ENCODE measurements at regions not wholly inside any gene's neighbourhood (a gene's known extent, or its start where the extent isn't known, plus 50 kb on each side); places are given as distances from the start of the nearest gene placed in this dataset.

- no peaks in the 10 kb centered on the region for H3K27me3 ChIP-seq (ENCODE audit: control insufficient read depth in 1 of 2, insufficient read depth in 2 of 2, low read length in 2 of 2)
- H3K4me3 ChIP-seq (ENCODE audit: low read length): no peak overlapping the region
- no peak overlapping the region for H3K27ac Mint-ChIP-seq
- no peaks in the 10 kb centered on the region for H3K36me3 Mint-ChIP-seq (ENCODE audit: low read depth)
- H3K27me3 Mint-ChIP-seq: no peaks in the 10 kb centered on the region
- intact Hi-C loops (cut with DNase I, micrococcal nuclease): no loop called here
- ChIA-PET CTCF (no interaction called here), POLR2A (no interaction called here)
- DNase-seq (no peak), ATAC-seq (ENCODE audit: poor library complexity) (no peak)
- no peaks in the 10 kb centered on the region for H3K9me3 Mint-ChIP-seq
- no peak for TF ChIP-seq CTCF (IDR thresholded peaks at IDR 0.05)
- H3K4me1 Mint-ChIP-seq (ENCODE audit: low read depth): peaks cover 6% of the 10 kb centered on the region
- H3K36me3 ChIP-seq (ENCODE audit: insufficient read depth, low read length): no peaks in the 10 kb centered on the region
- no peak overlapping the region for H3K27ac ChIP-seq (ENCODE audit: low read depth in 1 of 2, low read length in 2 of 2)
- no peak overlapping the region for H3K4me3 Mint-ChIP-seq
- H3K4me1 ChIP-seq (ENCODE audit: insufficient read depth, low read length): peaks cover 11% of the 10 kb centered on the region
- H3K9me3 ChIP-seq (ENCODE audit: control insufficient read depth in 1 of 2, insufficient read depth in 1 of 2, low read length in 2 of 2): peaks cover 0 to 5% of the 10 kb centered on the region in 2 experiments
Measured at GRCh38 chr2:241947004-241947350, 77.4 kb downstream of the RTP5 start.

- ATAC-seq (ENCODE audit: poor library complexity) (no peak), DNase-seq (no peak)
- ChIA-PET CTCF (no interaction called here), POLR2A (no interaction called here)
- Mint-ChIP-seq H3K9me3 (no peaks in the 10 kb centered on the region), H3K4me3 (no peak overlapping the region), H3K36me3 (ENCODE audit: low read depth) (no peaks in the 10 kb centered on the region), H3K27me3 (no peaks in the 10 kb centered on the region), H3K27ac (no peak overlapping the region), H3K4me1 (ENCODE audit: low read depth) (peaks cover 6% of the 10 kb centered on the region)
- Histone ChIP-seq H3K4me1 (ENCODE audit: insufficient read depth, low read length) (peaks cover 11% of the 10 kb centered on the region), H3K27me3 (ENCODE audit: control insufficient read depth in 1 of 2, insufficient read depth in 2 of 2, low read length in 2 of 2) (no peaks in the 10 kb centered on the region), H3K36me3 (ENCODE audit: insufficient read depth, low read length) (no peaks in the 10 kb centered on the region), H3K4me3 (ENCODE audit: low read length) (no peak overlapping the region), H3K9me3 (ENCODE audit: control insufficient read depth in 1 of 2, insufficient read depth in 1 of 2, low read length in 2 of 2) (peaks cover 0 to 5% of the 10 kb centered on the region in 2 experiments), H3K27ac (ENCODE audit: low read depth in 1 of 2, low read length in 2 of 2) (no peak overlapping the region)
- no peak for TF ChIP-seq CTCF (IDR thresholded peaks at IDR 0.05)
- intact Hi-C loops (cut with DNase I, micrococcal nuclease): no loop called here
Measured at GRCh38 chr2:241947401-241947800, 77.9 kb downstream of the RTP5 start.

GRCh38 chr2:241947876-241948275 lies 78.3 kb downstream of the RTP5 start:
- peaks cover 0 to 5% of the 10 kb centered on the region in 2 experiments for H3K9me3 ChIP-seq (ENCODE audit: control insufficient read depth in 1 of 2, insufficient read depth in 1 of 2, low read length in 2 of 2)
- intact Hi-C loops (cut with DNase I, micrococcal nuclease): no loop called here
- no peaks in the 10 kb centered on the region for H3K36me3 ChIP-seq (ENCODE audit: insufficient read depth, low read length)
- ChIA-PET CTCF (no interaction called here), POLR2A (no interaction called here)
- Mint-ChIP-seq H3K36me3 (ENCODE audit: low read depth) (no peaks in the 10 kb centered on the region), H3K4me3 (no peak overlapping the region), H3K27ac (no peak overlapping the region), H3K9me3 (no peaks in the 10 kb centered on the region), H3K4me1 (ENCODE audit: low read depth) (peaks cover 6% of the 10 kb centered on the region), H3K27me3 (no peaks in the 10 kb centered on the region)
- peaks cover 11% of the 10 kb centered on the region for H3K4me1 ChIP-seq (ENCODE audit: insufficient read depth, low read length)
- TF ChIP-seq CTCF (IDR thresholded peaks at IDR 0.05): no peak
- ATAC-seq (ENCODE audit: poor library complexity) (no peak), DNase-seq (no peak)
- no peak overlapping the region for H3K4me3 ChIP-seq (ENCODE audit: low read length)
- H3K27ac ChIP-seq (ENCODE audit: low read depth in 1 of 2, low read length in 2 of 2): no peak overlapping the region
- H3K27me3 ChIP-seq (ENCODE audit: control insufficient read depth in 1 of 2, insufficient read depth in 2 of 2, low read length in 2 of 2): no peaks in the 10 kb centered on the region

Data from CD4-positive, alpha-beta T cell (primary cell).